ENCODE measurements at regions not wholly inside any gene's neighbourhood (a gene's known extent, or its start where the extent isn't known, plus 50 kb on each side); places are given as distances from the start of the nearest gene placed in this dataset.

DNA sequence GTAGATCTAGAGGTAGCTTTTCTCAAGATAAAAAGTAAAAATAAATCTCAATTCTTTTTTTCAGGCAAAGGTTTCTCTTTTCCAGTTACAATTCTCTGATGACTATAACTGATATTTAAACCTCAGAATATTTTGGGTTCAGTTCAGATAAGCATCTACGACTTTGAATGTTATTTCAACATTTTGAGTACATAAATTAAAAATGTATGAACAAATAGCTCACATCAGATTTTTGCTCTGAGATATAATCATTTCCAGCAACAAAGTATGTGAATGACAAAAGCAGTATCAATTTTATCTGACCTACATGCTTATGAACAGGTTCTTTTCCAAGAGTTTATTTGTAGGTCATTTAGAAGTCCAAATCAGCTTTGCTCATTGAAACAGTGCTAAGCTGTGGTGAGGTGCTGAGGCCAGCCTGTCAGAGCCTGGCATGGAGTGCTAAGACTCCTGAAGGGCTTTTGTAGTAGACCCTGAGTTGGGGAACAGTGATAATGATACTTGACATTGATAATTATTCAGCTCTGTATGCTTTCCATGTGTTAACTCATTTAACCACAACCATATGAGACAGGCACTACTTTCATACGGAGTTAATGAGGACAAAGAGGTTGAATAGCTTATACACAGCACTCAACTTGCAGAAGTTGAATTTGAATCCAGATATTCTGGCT, 205.0 kb upstream of the DCN start:
- TF ChIP-seq EZH2phosphoT487 (IDR thresholded peaks at IDR 0.05; ENCODE audit: borderline replicate concordance, low read depth, low read length): no peak
- TF ChIP-seq, protein P1, sequence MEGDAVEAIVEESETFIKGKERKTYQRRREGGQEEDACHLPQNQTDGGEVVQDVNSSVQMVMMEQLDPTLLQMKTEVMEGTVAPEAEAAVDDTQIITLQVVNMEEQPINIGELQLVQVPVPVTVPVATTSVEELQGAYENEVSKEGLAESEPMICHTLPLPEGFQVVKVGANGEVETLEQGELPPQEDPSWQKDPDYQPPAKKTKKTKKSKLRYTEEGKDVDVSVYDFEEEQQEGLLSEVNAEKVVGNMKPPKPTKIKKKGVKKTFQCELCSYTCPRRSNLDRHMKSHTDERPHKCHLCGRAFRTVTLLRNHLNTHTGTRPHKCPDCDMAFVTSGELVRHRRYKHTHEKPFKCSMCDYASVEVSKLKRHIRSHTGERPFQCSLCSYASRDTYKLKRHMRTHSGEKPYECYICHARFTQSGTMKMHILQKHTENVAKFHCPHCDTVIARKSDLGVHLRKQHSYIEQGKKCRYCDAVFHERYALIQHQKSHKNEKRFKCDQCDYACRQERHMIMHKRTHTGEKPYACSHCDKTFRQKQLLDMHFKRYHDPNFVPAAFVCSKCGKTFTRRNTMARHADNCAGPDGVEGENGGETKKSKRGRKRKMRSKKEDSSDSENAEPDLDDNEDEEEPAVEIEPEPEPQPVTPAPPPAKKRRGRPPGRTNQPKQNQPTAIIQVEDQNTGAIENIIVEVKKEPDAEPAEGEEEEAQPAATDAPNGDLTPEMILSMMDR (conservative IDR thresholded peaks at IDR 0.05; ENCODE audit: low read length): no peak
